ENCODE measurements at regions not wholly inside any gene's neighbourhood (a gene's known extent, or its start where the extent isn't known, plus 50 kb on each side); places are given as distances from the start of the nearest gene placed in this dataset.

DNA sequence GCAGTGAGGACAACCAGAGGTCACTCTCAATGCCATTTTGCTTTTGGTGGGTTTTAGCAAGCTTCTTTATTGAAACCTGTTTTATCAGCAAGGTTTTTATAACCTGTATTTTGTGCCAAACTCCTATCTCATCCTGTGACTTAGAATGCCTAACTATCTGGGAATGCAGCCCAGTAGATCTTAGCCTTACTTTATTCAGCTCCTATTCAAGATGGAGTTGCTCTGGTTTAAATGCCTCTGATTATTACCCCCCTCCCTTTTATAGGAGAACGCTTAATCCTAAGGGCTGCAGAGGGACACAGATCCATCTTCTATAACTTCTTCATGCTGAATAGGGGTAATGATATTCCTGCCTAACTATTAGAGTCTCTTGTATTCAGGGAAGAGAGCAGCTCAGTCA, 179.1 kb downstream of the KIF18A start:
- H4K20me1 ChIP-seq (ENCODE audit: insufficient read depth, low read length) = no peaks in the 10 kb centered on the region
- Mint-ChIP-seq H3K9me3 (peaks cover 5 to 28% (median 11%) of the 10 kb centered on the region in 7 donors), H3K36me3 (no peaks in the 10 kb centered on the region), H3K4me3 (no peak overlapping the region), H3K27me3 (ENCODE audit: low read depth in 3 of 3) (no peaks in the 10 kb centered on the region), H3K27ac (no peak overlapping the region), H3K4me1 (no peaks in the 10 kb centered on the region)
- H3K36me3 ChIP-seq (replicated peaks in 1 of 2; ENCODE audit: control insufficient read depth in 1 of 2, insufficient read depth in 2 of 2, low read length in 2 of 2) = no peaks in the 10 kb centered on the region
- WGBS (ENCODE audit: insufficient coverage) = no CpG with 5 or more reads among the region's 1 CpG
- no peak overlapping the region for H3K4me2 ChIP-seq (replicated peaks; ENCODE audit: extremely low read depth, low read length, poor library complexity, severe bottlenecking)
- H3K9me3 ChIP-seq (replicated peaks in 1 of 2; ENCODE audit: control insufficient read depth in 1 of 2, insufficient read depth in 1 of 2, low read length in 2 of 2) = peaks cover 0 to 12% of the 10 kb centered on the region in 2 donors
- H3K79me2 ChIP-seq (ENCODE audit: insufficient read depth, low read length) = no peaks in the 10 kb centered on the region
- no peak overlapping the region for H3K9ac ChIP-seq (ENCODE audit: insufficient read depth, low read length, poor library complexity, severe bottlenecking)
- no peak overlapping the region for H3K4me3 ChIP-seq (replicated peaks in 1 of 3; ENCODE audit: low read depth in 2 of 3, low read length in 3 of 3)
- no peaks in the 10 kb centered on the region for H3K4me1 ChIP-seq (ENCODE audit: control insufficient read depth in 1 of 2, insufficient read depth in 2 of 2, low read length in 2 of 2)
- H3K27ac ChIP-seq (ENCODE audit: low read depth in 1 of 2, low read length in 2 of 2) = no peak overlapping the region
- no peaks in the 10 kb centered on the region for H3K27me3 ChIP-seq (ENCODE audit: control insufficient read depth in 2 of 2, insufficient read depth in 2 of 2, low read length in 2 of 2)
- TF ChIP-seq, protein P1, sequence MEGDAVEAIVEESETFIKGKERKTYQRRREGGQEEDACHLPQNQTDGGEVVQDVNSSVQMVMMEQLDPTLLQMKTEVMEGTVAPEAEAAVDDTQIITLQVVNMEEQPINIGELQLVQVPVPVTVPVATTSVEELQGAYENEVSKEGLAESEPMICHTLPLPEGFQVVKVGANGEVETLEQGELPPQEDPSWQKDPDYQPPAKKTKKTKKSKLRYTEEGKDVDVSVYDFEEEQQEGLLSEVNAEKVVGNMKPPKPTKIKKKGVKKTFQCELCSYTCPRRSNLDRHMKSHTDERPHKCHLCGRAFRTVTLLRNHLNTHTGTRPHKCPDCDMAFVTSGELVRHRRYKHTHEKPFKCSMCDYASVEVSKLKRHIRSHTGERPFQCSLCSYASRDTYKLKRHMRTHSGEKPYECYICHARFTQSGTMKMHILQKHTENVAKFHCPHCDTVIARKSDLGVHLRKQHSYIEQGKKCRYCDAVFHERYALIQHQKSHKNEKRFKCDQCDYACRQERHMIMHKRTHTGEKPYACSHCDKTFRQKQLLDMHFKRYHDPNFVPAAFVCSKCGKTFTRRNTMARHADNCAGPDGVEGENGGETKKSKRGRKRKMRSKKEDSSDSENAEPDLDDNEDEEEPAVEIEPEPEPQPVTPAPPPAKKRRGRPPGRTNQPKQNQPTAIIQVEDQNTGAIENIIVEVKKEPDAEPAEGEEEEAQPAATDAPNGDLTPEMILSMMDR (IDR thresholded peaks at IDR 0.05) = no peak
- intact Hi-C loops (cut with micrococcal nuclease) = no loop called here
- no peak overlapping the region for H2AFZ ChIP-seq (ENCODE audit: insufficient read depth, low read depth, low read length, poor library complexity, severe bottlenecking)
- DNase-seq = no peak

DNA sequence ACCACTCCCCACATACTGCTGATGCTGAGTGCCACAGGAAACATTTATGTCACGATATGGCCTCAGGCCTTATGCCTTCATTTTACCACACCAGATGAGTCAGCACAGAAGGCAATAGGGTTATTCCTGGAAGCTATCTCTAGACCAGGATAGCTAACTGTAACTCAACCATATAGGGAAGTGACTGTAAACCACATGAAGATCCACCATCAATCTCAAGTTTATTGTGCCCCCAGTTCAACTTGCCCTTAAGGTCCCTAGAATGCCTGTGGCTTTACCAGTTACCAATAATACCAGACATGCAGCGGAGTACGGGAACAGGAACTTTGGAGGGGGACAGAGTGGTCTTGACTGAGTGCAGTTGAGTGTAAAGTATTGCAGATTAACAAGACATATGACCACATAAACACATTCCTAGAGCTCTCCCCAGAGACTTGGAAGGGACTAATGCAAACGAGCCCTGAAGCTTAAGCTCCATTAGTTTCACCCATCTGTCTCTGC, 180.9 kb downstream of the KIF18A start:
- no peaks in the 10 kb centered on the region for H3K79me2 ChIP-seq (ENCODE audit: insufficient read depth, low read length)
- peaks cover 6 to 15% of the 10 kb centered on the region in 2 donors for H3K9me3 ChIP-seq (replicated peaks in 1 of 2; ENCODE audit: control insufficient read depth in 1 of 2, insufficient read depth in 1 of 2, low read length in 2 of 2)
- Mint-ChIP-seq H3K4me1 (no peaks in the 10 kb centered on the region), H3K27ac (no peak overlapping the region), H3K36me3 (no peaks in the 10 kb centered on the region), H3K4me3 (no peak overlapping the region), H3K9me3 (peaks cover 5 to 31% (median 14%) of the 10 kb centered on the region in 7 donors), H3K27me3 (ENCODE audit: low read depth in 3 of 3) (no peaks in the 10 kb centered on the region)
- H3K9ac ChIP-seq (ENCODE audit: insufficient read depth, low read length, poor library complexity, severe bottlenecking) = no peak overlapping the region
- no peak for DNase-seq
- no peaks in the 10 kb centered on the region for H4K20me1 ChIP-seq (ENCODE audit: insufficient read depth, low read length)
- no peak overlapping the region for H3K27ac ChIP-seq (ENCODE audit: low read depth in 1 of 2, low read length in 2 of 2)
- intact Hi-C loops (cut with micrococcal nuclease) = no loop called here
- no peak overlapping the region for H3K4me3 ChIP-seq (replicated peaks in 1 of 3; ENCODE audit: low read depth in 2 of 3, low read length in 3 of 3)
- no peaks in the 10 kb centered on the region for H3K4me1 ChIP-seq (ENCODE audit: control insufficient read depth in 1 of 2, insufficient read depth in 2 of 2, low read length in 2 of 2)
- H3K4me2 ChIP-seq (replicated peaks; ENCODE audit: extremely low read depth, low read length, poor library complexity, severe bottlenecking) = no peak overlapping the region
- no peak overlapping the region for H2AFZ ChIP-seq (ENCODE audit: insufficient read depth, low read depth, low read length, poor library complexity, severe bottlenecking)
- WGBS (ENCODE audit: insufficient coverage) = no CpG with 5 or more reads among the region's 4 CpGs
- TF ChIP-seq, protein P1 (IDR thresholded peaks at IDR 0.05) = no peak
- no peaks in the 10 kb centered on the region for H3K27me3 ChIP-seq (ENCODE audit: control insufficient read depth in 2 of 2, insufficient read depth in 2 of 2, low read length in 2 of 2)
- H3K36me3 ChIP-seq (replicated peaks in 1 of 2; ENCODE audit: control insufficient read depth in 1 of 2, insufficient read depth in 2 of 2, low read length in 2 of 2) = no peaks in the 10 kb centered on the region

Data from CD14-positive monocyte (primary cell).